ENCODE measurements at regions not wholly inside any gene's neighbourhood (a gene's known extent, or its start where the extent isn't known, plus 50 kb on each side); places are given as distances from the start of the nearest gene placed in this dataset.

DNA sequence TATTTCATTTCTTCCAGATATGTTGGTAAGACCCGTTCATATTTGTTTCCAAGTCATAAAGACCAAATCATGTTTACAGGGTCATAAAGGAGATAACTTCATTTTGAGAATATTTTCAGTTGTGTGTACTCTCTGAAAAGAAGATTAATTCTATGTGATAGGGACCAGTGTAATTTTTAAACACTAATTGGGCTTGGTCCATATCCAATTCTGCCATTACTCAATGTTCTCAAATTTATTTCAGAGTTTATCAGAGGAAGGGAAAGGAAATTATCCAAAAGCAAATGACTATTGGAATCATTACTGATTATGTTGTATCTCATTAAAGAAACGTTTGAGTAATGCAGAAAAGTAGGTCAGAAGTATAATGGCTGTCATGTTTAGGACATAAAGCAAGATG, 126.8 kb upstream of the DCN start:
- POLR2A ChIA-PET: no interaction called here
- intact Hi-C loops (cut with micrococcal nuclease; ENCODE audit: unreplicated experiment): no loop called here
- no peak for DNase-seq (ENCODE audit: low read depth, low spot score)
- Histone ChIP-seq H3K27ac (ENCODE audit: low read length) (no peak overlapping the region), H3K9me3 (ENCODE audit: control insufficient read depth, insufficient read depth, low read depth, low read length) (no peaks in the 10 kb centered on the region), H3K27me3 (ENCODE audit: control insufficient read depth, insufficient read depth, low read length) (no peaks in the 10 kb centered on the region), H3K36me3 (ENCODE audit: control insufficient read depth, insufficient read depth, low read length) (no peaks in the 10 kb centered on the region), H3K4me1 (ENCODE audit: control insufficient read depth, insufficient read depth, low read length) (no peaks in the 10 kb centered on the region), H3K4me3 (ENCODE audit: low read depth in 2 of 2, low read length in 2 of 2) (no peak overlapping the region)
- CTCF ChIA-PET: no interaction called here
- BruUV-seq (replicated peaks): no TSS peak
- ATAC-seq: no peak
- in situ Hi-C loops (cut with HindIII; ENCODE audit: low pct_unique_long_range_greater_than_20kb, low sequenced_read_pairs): no loop called here
- no peak for TF ChIP-seq POLR2AphosphoS5 (IDR thresholded peaks at IDR 0.05; ENCODE audit: low read depth, low read length)
- TF ChIP-seq SIN3A (IDR thresholded peaks at IDR 0.05; ENCODE audit: borderline replicate concordance, insufficient read depth, low read depth, low read length): no peak

DNA sequence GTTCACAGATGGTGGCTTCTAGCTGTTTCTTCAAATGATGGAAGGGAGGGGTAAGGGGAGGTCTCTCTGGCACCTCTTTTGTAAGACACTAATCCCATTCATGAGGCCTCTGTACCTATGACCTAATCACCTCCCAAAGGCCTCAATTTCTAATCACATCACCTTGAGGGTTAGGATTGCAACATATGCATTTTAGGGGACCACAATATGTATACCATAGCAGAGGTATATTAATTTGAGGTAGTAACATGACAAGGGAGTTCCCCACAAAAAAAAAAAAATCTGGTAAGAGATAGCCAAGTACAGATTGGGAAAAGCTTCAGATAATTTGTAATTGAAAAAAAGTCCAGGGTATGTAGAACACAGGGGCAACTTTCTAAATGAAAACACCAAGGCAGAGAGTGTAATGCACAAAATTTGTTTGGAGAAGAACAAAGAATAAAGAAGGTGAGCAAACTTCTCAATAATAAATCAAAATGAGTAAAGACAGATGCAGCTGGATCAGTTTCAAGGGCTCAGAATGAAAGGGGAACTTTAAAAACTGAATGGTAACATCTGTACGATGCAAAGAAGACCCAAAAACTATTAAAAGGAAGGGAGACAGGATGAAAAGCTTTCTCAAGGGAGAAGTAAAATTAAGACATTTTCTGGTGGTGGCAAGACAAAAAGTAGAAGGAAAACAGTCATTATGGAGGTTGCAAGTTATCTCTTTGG, 125.5 kb upstream of the DCN start:
- POLR2A ChIA-PET: no interaction called here
- BruUV-seq (replicated peaks): no TSS peak
- Histone ChIP-seq H3K4me1 (ENCODE audit: control insufficient read depth, insufficient read depth, low read length) (no peaks in the 10 kb centered on the region), H3K27ac (ENCODE audit: low read length) (no peak overlapping the region), H3K4me3 (ENCODE audit: low read depth in 2 of 2, low read length in 2 of 2) (no peak overlapping the region), H3K36me3 (ENCODE audit: control insufficient read depth, insufficient read depth, low read length) (no peaks in the 10 kb centered on the region), H3K27me3 (ENCODE audit: control insufficient read depth, insufficient read depth, low read length) (no peaks in the 10 kb centered on the region), H3K9me3 (ENCODE audit: control insufficient read depth, insufficient read depth, low read depth, low read length) (no peaks in the 10 kb centered on the region)
- TF ChIP-seq POLR2AphosphoS5 (IDR thresholded peaks at IDR 0.05; ENCODE audit: low read depth, low read length) (no peak), TCF7L2 (IDR thresholded peaks at IDR 0.05; ENCODE audit: low read depth, low read length) (no peak), SIN3A (IDR thresholded peaks at IDR 0.05; ENCODE audit: borderline replicate concordance, insufficient read depth, low read depth, low read length) (no peak)
- TF ChIP-seq, protein P1, sequence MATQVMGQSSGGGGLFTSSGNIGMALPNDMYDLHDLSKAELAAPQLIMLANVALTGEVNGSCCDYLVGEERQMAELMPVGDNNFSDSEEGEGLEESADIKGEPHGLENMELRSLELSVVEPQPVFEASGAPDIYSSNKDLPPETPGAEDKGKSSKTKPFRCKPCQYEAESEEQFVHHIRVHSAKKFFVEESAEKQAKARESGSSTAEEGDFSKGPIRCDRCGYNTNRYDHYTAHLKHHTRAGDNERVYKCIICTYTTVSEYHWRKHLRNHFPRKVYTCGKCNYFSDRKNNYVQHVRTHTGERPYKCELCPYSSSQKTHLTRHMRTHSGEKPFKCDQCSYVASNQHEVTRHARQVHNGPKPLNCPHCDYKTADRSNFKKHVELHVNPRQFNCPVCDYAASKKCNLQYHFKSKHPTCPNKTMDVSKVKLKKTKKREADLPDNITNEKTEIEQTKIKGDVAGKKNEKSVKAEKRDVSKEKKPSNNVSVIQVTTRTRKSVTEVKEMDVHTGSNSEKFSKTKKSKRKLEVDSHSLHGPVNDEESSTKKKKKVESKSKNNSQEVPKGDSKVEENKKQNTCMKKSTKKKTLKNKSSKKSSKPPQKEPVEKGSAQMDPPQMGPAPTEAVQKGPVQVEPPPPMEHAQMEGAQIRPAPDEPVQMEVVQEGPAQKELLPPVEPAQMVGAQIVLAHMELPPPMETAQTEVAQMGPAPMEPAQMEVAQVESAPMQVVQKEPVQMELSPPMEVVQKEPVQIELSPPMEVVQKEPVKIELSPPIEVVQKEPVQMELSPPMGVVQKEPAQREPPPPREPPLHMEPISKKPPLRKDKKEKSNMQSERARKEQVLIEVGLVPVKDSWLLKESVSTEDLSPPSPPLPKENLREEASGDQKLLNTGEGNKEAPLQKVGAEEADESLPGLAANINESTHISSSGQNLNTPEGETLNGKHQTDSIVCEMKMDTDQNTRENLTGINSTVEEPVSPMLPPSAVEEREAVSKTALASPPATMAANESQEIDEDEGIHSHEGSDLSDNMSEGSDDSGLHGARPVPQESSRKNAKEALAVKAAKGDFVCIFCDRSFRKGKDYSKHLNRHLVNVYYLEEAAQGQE (IDR thresholded peaks at IDR 0.05; ENCODE audit: insufficient read depth in 1 of 2, low read depth in 2 of 2, low read length in 1 of 2): no peak
- TF ChIP-seq, protein P2, sequence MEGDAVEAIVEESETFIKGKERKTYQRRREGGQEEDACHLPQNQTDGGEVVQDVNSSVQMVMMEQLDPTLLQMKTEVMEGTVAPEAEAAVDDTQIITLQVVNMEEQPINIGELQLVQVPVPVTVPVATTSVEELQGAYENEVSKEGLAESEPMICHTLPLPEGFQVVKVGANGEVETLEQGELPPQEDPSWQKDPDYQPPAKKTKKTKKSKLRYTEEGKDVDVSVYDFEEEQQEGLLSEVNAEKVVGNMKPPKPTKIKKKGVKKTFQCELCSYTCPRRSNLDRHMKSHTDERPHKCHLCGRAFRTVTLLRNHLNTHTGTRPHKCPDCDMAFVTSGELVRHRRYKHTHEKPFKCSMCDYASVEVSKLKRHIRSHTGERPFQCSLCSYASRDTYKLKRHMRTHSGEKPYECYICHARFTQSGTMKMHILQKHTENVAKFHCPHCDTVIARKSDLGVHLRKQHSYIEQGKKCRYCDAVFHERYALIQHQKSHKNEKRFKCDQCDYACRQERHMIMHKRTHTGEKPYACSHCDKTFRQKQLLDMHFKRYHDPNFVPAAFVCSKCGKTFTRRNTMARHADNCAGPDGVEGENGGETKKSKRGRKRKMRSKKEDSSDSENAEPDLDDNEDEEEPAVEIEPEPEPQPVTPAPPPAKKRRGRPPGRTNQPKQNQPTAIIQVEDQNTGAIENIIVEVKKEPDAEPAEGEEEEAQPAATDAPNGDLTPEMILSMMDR (IDR thresholded peaks at IDR 0.05): no peak
- CTCF ChIA-PET: no interaction called here
- DNase-seq (ENCODE audit: low read depth, low spot score) (no peak), ATAC-seq (no peak)
- in situ Hi-C loops (cut with HindIII; ENCODE audit: low pct_unique_long_range_greater_than_20kb, low sequenced_read_pairs) (no loop called here), intact Hi-C loops (cut with micrococcal nuclease; ENCODE audit: unreplicated experiment) (no loop called here)

DNA sequence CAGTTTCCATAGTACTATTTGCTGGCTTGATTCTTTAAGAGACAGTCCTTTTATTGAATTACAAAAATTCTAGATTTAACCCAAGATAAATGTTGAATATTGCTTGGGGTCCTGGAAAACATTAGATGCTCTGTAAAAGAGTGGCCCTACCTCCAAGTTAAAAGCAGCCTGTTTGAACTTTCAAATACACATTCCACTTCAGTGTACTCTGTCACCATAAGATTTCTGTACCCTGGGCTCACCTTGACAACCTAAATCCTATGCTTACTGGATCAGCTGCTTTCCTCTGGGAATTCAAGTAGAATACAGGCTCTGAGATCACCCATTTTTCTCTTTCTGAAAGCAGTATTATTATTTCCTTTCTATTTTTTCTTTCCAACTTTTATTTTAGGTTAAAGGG, 107.7 kb upstream of the DCN start:
- in situ Hi-C loops (cut with HindIII; ENCODE audit: low pct_unique_long_range_greater_than_20kb, low sequenced_read_pairs) (no loop called here), intact Hi-C loops (cut with micrococcal nuclease; ENCODE audit: unreplicated experiment) (no loop called here)
- Histone ChIP-seq H3K27ac (ENCODE audit: low read length) (no peak overlapping the region), H3K9me3 (ENCODE audit: control insufficient read depth, insufficient read depth, low read depth, low read length) (no peaks in the 10 kb centered on the region), H3K27me3 (ENCODE audit: control insufficient read depth, insufficient read depth, low read length) (no peaks in the 10 kb centered on the region), H3K4me1 (ENCODE audit: control insufficient read depth, insufficient read depth, low read length) (no peaks in the 10 kb centered on the region), H3K4me3 (ENCODE audit: low read depth in 2 of 2, low read length in 2 of 2) (no peak overlapping the region), H3K36me3 (ENCODE audit: control insufficient read depth, insufficient read depth, low read length) (no peaks in the 10 kb centered on the region)
- ATAC-seq (no peak), DNase-seq (ENCODE audit: low read depth, low spot score) (no peak)
- CTCF ChIA-PET: no interaction called here
- POLR2A ChIA-PET: no interaction called here
- no TSS peak for BruUV-seq (replicated peaks)
- TF ChIP-seq, protein P1 (IDR thresholded peaks at IDR 0.05; ENCODE audit: insufficient read depth in 1 of 2, low read depth in 2 of 2, low read length in 1 of 2): no peak
- TF ChIP-seq TCF7L2 (IDR thresholded peaks at IDR 0.05; ENCODE audit: low read depth, low read length) (no peak), SIN3A (IDR thresholded peaks at IDR 0.05; ENCODE audit: borderline replicate concordance, insufficient read depth, low read depth, low read length) (no peak), POLR2AphosphoS5 (IDR thresholded peaks at IDR 0.05; ENCODE audit: low read depth, low read length) (no peak)
- TF ChIP-seq, protein P2 (IDR thresholded peaks at IDR 0.05): no peak
